AG10803 (cell line): ENCODE measurements at regions not wholly inside any gene's neighbourhood (a gene's known extent, or its start where the extent isn't known, plus 50 kb on each side); places are given as distances from the start of the nearest gene placed in this dataset.
A peak's percentile ranks its signal among the peaks of the same experiment; 100 is the strongest.
"Not testable (repeated sequence)": the region's sequence is repeated elsewhere in the genome, so short reads cannot be mapped to it uniquely, and the experiment has no call there.

ENCODE experiments used
- DNase-seq: peaks from one replicate; pipeline ENCODE4 v3.0.0; 2010; ENCODE audit warnings: low read depth
- H3K4me3 ChIP-seq: 2 replicates; pipeline ENCODE4 v1.5.1; 2011; ENCODE audit warnings: mild to moderate bottlenecking, low read length, control low read depth

DNA sequence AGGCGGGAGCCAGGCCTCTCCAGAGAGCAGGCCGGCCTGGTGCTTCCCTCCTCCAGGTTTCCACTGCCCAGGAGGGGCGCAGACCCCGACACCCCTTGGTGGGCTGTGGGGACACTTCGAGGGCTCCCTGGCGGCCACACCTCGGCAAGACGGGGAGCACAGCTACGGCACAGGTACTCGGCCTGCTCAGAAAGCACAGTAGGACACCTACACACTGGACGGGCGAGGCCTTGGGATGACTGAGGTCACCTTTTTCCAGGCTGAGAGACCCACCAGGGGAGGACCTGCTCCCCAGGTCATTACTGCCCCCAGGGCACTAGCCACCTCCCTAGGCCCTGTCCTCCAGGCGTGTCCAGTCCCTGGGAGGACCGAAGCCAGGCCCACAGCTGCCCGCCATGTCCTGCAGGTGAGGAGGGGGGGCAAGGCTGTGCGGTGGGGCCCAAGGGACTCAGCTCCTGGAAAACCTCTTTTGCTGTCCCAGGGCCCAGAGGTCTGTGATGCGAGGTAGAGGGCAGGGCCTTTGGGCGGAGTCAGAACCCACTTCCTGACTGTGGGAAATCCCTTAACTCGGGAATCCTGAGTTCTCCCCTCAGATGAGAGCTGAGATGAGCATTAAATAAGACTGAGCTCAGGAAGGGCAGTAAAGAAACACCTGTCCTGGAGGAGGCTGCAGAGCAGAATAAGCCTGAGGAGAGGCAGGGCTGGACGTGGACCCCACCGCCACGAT lies 126.1 kb upstream of the MTLN start:
- DNase-seq, H3K4me3 ChIP-seq: not testable (repeated sequence)

- not testable (repeated sequence) for DNase-seq, H3K4me3 ChIP-seq
Observed at GRCh38 chr2:110336071-110336470, 123.7 kb upstream of the MTLN start.

- H3K4me3 ChIP-seq, DNase-seq: not testable (repeated sequence)
Observed at GRCh38 chr2:110335415-110336049, 123.2 kb upstream of the MTLN start.

- not testable (repeated sequence) for H3K4me3 ChIP-seq, DNase-seq
Observed at GRCh38 chr2:110333114-110334095, 121.1 kb upstream of the MTLN start.

DNA sequence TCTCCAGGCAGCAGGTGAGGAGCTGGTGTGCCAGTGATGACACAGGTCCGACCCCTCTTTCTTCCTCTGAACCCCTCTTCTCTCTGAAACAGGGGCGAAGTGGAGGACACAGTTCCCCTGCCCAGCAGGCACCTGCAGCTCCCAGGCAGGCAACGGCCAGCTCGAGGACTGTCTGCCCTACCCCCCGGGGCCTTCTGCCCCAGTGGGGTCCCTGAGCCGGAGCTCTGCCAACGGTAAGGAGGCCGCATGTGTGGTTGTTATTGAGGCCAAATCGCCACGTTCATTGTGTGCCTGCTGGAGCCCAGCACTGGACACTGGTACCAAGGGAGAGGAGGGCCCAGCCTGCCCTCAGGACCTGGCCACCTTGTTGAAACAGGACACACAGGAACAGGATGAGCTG lies 119.3 kb upstream of the MTLN start:
- not testable (repeated sequence) for H3K4me3 ChIP-seq, DNase-seq

- not testable (repeated sequence) for H3K4me3 ChIP-seq, DNase-seq
Observed at GRCh38 chr2:110329760-110330159, 117.4 kb upstream of the MTLN start.

GRCh38 chr2:110329158-110329557 lies 116.8 kb upstream of the MTLN start:
- not testable (repeated sequence) for DNase-seq, H3K4me3 ChIP-seq

- not testable (repeated sequence) for DNase-seq, H3K4me3 ChIP-seq
Observed at GRCh38 chr2:110328677-110329076, 116.3 kb upstream of the MTLN start.

GRCh38 chr2:110323832-110324231 lies 111.5 kb upstream of the MTLN start:
- not testable (repeated sequence) for DNase-seq, H3K4me3 ChIP-seq

DNA sequence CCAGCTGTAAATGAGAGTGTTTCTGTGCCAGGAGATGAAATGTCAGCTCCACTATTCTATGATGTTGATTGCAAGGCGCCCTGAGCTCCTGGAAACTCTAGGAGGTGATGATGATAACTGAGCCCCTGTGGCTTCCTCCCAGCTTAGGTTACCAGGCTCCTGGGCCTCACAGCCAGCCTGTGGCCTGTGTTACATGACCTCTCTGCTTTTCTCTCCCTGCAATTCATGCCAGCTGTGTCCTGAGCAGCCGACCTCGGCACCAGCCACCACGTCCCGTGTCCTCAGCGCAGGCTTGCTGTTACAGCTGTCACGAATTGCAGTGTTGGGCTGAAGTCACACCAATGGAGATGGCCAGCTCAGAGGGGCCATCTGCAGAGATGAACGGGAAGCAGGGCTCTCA lies 110.2 kb upstream of the MTLN start:
- not testable (repeated sequence) for DNase-seq, H3K4me3 ChIP-seq

DNA sequence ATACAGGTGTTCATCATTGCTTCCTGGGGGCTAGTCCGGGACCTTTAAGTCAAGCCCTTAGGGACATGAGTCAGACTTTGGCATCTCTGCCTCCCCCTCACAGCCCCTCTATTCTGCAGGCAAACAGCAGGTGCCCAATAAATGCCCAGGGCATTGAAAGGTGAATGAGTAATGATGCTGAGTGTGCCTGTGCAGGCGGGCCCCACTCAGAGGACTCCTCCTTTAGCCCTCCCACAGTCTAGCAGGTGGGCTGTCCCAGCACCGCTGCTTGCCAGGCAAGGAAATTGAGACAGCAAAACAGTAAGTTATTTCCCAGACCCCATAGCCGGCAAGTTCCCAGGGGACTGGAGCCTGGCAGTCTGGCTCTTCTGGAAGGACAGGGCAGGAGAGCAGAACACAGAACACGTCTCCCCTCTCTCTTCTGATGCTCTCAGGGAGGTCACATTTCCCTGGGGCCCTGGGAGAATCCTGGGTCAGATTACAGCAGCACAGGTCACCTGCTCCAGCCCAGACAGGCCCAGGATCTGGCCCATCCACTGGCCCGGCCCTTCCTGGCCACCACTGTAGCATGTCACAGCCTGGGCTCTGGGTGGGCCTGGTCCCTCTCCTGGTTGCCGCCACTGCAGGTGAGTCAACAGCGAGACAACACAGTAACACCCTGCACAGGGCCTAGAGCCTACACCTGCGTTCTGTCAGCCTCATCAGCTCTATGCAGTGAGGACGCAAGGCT lies 108.7 kb upstream of the MTLN start:
- not testable (repeated sequence) for DNase-seq, H3K4me3 ChIP-seq

DNA sequence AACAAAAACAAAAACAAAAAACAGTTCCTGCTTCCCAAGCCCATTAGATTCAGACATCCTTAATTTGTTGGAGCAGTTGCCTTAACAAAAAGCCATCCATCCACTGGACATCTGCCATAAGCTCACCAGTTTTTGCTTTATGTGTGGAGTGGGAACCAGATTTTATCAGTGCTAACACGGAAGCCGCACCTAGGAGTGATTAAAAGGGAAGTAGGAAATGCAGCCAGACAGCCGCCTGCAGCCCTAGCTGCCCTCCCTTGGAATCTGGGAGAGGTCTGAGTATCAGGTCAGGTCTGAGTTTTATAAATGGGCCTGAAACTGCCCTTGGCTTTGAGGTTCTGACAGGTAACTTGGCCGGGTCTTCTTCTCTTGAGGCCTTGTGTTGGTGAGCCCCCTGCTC lies 106.6 kb upstream of the MTLN start:
- DNase-seq = not testable (repeated sequence)

GRCh38 chr2:110317377-110317776 lies 105.0 kb upstream of the MTLN start:
- H3K4me3 ChIP-seq, DNase-seq: not testable (repeated sequence)

More for the DNA sequence above, 106.6 kb upstream of the MTLN start:
- H3K4me3 ChIP-seq = not testable (repeated sequence)

DNA sequence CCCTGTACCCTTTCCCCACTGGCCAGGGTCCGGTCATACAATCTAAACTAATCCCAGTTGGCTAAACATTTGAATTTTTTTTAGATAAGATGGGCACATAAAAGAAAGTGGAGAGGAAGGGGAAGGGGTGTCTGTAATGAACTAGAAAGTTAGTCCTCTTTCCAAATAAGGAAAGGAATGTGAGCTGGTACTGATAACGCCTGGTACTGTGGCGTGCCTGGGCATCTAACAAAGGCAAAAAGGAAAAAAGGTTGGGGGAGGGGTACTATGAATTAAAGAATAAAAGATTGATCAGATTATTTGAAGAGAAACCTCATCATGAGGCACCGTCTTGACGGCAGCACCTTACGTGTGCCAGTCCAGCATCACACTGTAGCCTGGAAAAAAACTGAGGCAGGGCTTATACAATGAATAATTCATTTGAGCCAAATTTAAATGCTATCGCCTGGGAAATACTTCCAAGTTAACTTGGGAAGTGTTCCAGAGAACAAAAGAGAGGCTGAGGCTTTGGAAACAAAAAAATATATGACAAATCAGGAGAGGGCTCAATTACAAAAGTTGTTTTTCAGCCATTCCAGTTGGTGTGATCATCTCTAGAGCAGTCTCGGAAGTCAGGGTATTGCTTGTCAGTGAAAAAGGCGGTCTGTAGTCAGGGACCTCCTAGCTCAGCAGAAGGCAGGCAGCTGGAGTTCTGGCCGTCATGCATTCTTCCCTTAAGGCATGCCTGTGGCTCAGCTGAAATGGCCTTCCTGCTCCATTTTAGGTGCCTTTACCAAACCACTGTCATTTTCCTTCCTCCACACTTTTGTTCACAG lies 103.9 kb upstream of the MTLN start:
- H3K4me3 ChIP-seq = not testable (repeated sequence)
- peak; percentile 6 for DNase-seq

- DNase-seq = not testable (repeated sequence)
Observed at GRCh38 chr2:110315054-110315820, 102.9 kb upstream of the MTLN start.

DNA sequence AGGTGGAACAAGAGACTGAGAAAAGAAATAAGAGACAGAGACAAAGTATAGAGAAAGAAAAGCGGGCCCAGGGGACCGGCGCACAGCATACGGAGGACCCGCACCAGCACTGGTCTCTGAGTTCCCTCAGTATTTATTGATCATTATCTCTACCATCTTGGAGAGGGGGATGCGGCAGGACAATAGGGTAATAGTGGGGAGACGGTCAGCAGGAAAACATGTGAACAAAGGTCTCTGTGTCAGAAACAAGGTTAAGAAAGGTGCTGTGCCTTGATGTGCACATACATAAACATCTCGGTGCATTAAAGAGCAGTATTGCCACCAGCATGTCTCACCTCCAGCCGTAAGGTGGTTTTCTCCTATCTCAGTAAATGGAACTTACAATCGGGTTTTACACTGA lies 102.1 kb upstream of the MTLN start:
- not testable (repeated sequence) for DNase-seq, H3K4me3 ChIP-seq

More at GRCh38 chr2:110315054-110315820, 102.9 kb upstream of the MTLN start:
- H3K4me3 ChIP-seq = not testable (repeated sequence)

DNA sequence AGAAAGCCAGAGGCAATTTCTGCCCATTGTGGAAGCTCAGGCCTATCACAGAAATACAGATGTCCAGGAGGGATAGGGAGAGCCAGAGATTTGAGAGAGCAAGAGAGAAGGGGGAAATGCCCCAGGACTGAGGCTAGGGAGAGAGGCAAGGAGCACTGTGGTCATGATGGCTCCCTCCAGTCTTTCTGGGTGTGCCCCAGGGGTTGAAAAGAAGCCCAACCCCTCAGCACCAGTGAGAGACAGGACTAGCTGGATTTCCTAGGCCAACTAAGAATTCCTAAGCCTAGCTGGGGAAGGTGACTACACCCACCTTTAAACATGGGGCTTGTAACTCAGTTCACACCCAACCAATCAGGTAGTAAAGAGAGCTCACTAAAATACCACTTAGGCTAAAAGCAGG lies 100.7 kb upstream of the MTLN start:
- DNase-seq, H3K4me3 ChIP-seq: not testable (repeated sequence)
